LNCAP (cell line): ENCODE measurements at regions not wholly inside any gene's neighbourhood (a gene's known extent, or its start where the extent isn't known, plus 50 kb on each side); places are given as distances from the start of the nearest gene placed in this dataset.

ENCODE experiments used
- CTCF ChIP-seq: fragments of 450-650 bp; IDR thresholded peaks from 2 replicates; pipeline ENCODE4 v1.5.1; 2017; ENCODE audit warnings: mild to moderate bottlenecking

DNA sequence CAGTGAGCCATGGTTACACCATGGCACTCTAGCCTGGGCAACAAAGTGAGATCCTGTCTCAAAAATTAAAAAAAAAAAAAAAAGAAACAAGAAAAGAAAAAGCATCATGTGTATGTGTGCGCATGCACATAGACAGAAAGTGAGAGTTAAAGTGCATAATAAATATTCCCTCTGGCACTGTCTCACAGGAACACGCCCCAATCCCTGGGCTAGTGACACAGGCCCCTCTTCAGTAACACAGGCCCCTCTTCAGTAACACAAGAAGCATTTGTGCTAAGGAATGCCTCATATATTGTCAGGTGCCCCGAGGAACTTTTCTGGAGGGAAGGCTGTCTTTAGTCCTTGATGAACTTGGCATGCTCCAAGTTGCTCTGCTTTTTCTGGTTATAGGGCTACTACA lies 57.5 kb downstream of the RPL27A start:
- TF ChIP-seq CTCF: no peak

DNA sequence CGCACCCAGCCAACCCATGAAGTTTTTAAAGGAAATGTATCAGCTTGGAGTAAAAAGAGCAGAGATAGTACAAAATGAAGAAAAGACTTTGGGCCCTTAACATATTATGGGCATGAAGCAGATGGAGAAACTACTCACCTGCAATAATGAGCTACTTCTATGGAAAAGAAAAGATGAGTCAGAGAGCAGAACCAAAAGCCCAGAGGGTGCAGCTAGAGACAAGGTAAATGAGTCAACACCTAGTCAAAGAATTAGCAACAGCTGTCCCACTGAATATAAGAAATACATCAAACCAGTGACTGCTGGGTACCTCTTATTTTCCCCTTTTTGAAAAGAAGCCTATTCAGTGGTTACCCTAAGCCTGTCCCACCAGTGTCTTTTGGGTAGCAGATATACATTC lies 61.8 kb downstream of the RPL27A start:
- TF ChIP-seq CTCF: no peak

- TF ChIP-seq CTCF: no peak
These were observed 63.0 kb downstream of the RPL27A start for GRCh38 chr11:8745431-8746253.

- no peak for TF ChIP-seq CTCF
These were observed 63.9 kb downstream of the RPL27A start for GRCh38 chr11:8746331-8746974.

DNA sequence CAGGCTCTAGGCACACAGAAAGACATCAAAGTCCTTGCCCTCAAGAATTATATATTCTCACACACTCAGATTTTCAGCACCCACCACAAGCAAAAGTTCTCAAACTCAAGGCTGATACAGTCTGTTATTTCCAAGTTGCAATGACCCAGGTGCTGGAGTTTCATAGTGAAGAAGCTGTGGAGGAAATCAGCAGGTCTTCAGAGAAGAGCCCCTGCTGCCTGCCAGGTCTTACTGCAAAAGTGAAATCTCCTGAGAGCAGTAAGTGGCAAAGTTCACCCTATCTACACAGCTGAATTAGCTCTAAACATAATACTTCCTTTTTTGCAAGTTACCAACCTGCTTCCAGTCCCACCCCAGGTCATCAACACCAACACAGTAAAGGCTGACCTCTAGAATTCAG lies 64.6 kb downstream of the RPL27A start:
- no peak for TF ChIP-seq CTCF

GRCh38 chr11:8748317-8748716 lies 65.7 kb downstream of the RPL27A start:
- TF ChIP-seq CTCF: no peak

DNA sequence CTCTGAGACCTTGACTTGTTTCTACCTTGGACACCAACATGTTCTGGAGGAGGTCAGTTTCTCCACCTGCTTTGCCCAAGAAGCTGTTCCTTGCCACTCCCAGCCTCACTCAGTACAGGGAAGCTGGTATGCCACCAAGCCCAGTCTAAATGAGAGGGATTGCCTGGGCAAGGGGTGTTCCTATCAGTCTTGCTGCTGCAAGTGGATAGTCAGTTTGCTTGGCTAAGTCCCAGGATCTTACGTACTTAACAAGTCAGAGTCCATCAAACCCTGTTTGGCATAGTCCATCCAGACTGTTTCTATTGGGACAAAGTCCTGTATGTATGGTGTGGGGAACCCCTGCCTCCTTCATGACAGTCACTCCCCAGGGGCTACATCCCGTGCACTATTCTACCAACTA lies 66.6 kb downstream of the RPL27A start:
- no peak for TF ChIP-seq CTCF
